ENCODE measurements at regions not wholly inside any gene's neighbourhood (a gene's known extent, or its start where the extent isn't known, plus 50 kb on each side); places are given as distances from the start of the nearest gene placed in this dataset.

- TF ChIP-seq EZH2 (IDR thresholded peaks at IDR 0.05; ENCODE audit: borderline replicate concordance, insufficient read depth, low read depth, low read length, poor library complexity, severe bottlenecking) (no peak), CTCF (IDR thresholded peaks at IDR 0.05) (no peak)
Measured at GRCh38 chr13:21971662-21972621, 301.1 kb downstream of the FGF9 start.

All from B cell (primary cell).